C4-2B (cell line): ENCODE measurements at regions not wholly inside any gene's neighbourhood (a gene's known extent, or its start where the extent isn't known, plus 50 kb on each side); places are given as distances from the start of the nearest gene placed in this dataset.

Experiments
- H3K27ac ChIP-seq: fragments of 450-650 bp; 2 replicates; pipeline ENCODE4 v1.5.1; 2017
- ZFX ChIP-seq: fragments of 450-650 bp; IDR thresholded peaks from 2 replicates; pipeline ENCODE4 v1.6.1; 2017
- TF ChIP-seq, protein P1 (sequence below): fragments of 450-650 bp; conservative IDR thresholded peaks from 2 replicates; pipeline ENCODE4 v1.5.1; 2017; ENCODE audit warnings: mild to moderate bottlenecking

DNA sequence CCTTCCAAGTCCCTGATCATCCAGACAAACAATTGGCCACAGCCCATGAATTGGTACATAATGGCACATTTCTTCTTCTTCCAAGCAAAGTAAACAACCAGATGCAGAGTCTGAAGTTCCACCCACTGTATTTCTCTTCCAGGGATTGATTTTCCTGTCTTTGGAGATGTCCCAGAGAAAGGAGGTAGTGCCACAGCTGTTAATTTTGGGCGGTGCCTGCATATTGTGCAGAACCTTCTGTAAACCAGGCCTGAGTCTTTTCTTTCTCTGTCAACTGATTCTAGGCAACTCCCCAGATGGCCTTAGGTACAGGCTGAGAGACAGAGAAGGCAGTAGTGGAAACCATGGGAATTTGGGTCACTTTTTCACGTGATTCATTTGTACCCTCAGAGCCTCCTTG, 73.5 kb upstream of the TNIK start:
- no peak overlapping the region for H3K27ac ChIP-seq
- TF ChIP-seq, protein P1, sequence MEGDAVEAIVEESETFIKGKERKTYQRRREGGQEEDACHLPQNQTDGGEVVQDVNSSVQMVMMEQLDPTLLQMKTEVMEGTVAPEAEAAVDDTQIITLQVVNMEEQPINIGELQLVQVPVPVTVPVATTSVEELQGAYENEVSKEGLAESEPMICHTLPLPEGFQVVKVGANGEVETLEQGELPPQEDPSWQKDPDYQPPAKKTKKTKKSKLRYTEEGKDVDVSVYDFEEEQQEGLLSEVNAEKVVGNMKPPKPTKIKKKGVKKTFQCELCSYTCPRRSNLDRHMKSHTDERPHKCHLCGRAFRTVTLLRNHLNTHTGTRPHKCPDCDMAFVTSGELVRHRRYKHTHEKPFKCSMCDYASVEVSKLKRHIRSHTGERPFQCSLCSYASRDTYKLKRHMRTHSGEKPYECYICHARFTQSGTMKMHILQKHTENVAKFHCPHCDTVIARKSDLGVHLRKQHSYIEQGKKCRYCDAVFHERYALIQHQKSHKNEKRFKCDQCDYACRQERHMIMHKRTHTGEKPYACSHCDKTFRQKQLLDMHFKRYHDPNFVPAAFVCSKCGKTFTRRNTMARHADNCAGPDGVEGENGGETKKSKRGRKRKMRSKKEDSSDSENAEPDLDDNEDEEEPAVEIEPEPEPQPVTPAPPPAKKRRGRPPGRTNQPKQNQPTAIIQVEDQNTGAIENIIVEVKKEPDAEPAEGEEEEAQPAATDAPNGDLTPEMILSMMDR = no peak
- no peak for TF ChIP-seq ZFX

DNA sequence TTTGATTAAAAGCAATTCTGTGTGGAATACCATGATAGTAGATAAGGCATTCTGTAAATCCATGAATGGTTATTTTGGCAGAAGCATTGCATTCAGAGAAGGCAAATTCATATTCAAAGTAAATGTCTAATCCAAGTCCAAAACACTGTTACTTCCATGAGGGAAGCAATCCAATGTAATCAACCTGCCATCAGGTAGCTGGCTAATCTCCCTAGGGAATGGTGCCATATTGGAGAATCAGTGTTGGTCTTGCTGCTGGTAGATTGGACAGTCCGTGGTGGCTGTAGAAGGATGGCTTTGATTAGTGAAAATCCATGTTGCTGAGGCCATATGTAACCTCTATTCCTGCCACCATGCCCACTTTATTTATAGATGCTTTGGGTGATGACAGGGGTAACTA, 72.1 kb upstream of the TNIK start:
- H3K27ac ChIP-seq = no peak overlapping the region
- TF ChIP-seq ZFX = no peak
- TF ChIP-seq, protein P1 = no peak

DNA sequence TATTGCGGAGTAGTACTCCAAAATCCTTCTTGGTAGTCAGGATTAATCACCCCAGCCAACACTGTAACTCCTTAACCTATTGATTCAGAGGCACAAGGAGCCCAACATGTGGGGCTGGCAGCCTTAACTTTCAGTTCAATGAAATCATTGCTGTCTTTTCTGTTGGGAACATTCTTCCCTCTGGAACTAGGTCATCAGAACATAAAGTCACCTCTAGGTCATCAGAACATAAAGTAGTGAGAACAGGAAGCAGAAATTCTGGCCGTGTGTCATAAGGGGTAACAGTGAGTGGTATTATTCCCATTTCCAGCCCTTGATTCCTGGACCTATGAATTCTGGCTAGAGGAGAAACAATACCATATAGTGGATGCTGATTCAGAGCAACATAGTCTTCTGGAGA, 71.5 kb upstream of the TNIK start:
- TF ChIP-seq ZFX = no peak
- TF ChIP-seq, protein P1 = no peak
- no peak overlapping the region for H3K27ac ChIP-seq

DNA sequence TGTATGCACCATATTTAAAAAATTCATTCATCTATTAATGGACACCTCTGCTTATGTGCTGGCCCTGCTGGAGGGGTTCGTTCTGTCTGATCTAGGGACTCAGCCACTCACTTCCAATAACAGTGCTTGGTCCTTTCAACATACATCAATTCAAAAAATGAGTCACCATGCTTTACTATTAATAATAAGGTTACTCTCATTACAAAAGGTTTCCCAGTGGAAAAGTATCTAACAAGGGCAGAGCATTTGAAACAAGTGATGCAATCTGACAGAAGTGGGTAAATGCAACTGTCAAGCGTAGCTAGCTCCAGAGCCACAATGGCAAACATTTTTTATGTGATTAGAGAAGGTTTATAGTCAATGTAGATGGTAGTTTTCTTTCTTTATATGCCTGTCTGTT, 67.9 kb upstream of the TNIK start:
- TF ChIP-seq, protein P1 = no peak
- TF ChIP-seq ZFX = no peak
- H3K27ac ChIP-seq = no peak overlapping the region

DNA sequence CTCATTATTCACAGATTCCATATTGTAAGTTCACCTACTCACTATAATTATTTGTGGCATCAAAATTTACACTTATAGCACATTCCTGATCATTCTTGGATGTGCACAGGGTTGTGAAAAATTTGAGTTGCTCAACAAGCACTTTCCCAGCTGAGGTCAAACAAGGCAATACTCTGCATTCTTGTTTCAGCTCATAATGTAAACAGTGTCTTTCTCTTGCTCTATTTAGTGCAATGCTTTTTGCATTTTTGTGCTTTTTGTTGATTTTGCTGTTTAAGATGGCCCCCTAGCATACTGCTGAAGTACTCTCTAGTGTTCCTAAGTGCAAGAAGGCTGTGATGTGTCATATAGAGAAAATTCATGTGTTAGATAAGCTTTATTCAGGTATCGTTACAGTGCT, 66.7 kb upstream of the TNIK start:
- no peak for TF ChIP-seq ZFX
- TF ChIP-seq, protein P1 = no peak
- H3K27ac ChIP-seq = no peak overlapping the region

DNA sequence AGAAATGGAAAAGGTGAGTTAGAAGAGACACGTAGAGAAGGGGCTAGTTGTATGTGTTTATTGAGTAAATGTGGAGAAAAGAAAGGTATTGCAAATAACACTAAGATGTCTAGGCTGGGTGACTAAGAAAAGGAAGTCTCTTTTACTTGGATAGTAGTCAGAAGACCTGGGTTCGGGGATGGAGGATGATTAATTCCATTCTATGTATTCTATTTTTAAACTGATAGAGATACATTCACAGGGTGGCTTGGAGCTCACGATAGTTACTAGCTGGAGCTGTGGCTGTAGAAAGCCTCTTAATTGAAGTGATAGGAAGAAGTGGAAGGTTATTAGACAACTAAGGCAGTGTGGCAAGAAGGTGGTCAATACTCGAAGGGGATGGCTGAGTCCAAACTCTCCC, 65.9 kb upstream of the TNIK start:
- no peak overlapping the region for H3K27ac ChIP-seq
- TF ChIP-seq, protein P1 = no peak
- TF ChIP-seq ZFX = no peak

DNA sequence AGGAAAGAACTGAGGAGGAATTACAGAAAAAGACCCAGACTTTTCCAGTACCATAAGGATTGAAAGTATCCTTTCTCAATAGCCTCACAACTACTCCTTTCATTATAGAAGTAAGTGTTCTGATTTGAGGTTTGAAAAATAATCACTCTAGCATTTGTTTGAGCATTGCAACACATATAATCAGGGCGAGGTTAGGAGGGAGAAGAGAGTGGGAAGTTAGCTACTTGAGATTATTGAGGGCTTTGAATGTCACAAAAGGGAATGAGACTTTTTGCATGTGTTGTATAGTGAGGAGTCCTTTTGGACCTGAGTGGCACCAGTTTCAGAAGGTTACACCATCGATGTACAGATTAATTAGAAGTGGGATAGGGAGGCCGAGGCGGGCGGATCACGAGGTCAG, 65.2 kb upstream of the TNIK start:
- TF ChIP-seq, protein P1 = no peak
- TF ChIP-seq ZFX = no peak
- no peak overlapping the region for H3K27ac ChIP-seq
